ENCODE measurements at regions not wholly inside any gene's neighbourhood (a gene's known extent, or its start where the extent isn't known, plus 50 kb on each side); places are given as distances from the start of the nearest gene placed in this dataset.

DNA sequence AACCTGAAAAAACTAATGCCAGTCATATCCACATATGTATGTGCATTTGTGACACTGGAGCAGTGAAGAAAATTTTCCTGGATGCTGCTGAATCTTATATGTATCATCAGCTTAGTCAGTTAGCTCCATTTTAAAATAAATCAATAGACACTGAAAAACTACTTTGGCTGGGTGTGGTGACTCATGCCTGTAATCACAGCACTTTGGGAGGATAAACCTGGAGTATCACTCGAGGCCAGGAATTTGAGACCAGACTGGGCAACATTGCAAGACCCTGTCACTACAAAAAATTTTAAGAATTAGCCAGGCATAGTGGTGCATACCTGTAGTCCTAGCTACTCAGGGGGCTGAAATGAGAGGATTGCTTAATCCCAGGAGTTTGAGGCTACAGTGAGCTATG is 511.0 kb upstream of the TLE4 start:
- FAIRE-seq (no peak), DNase-seq (ENCODE audit: low read depth in 1 of 2, low spot score in 2 of 2) (no peak)
- Histone ChIP-seq H2BK120ac (replicated peaks; ENCODE audit: low read depth, low read length) (no peak overlapping the region), H3K27me3 (replicated peaks in 1 of 4; ENCODE audit: control insufficient read depth in 3 of 4, extremely low read depth in 1 of 4, insufficient read depth in 3 of 4, low read length in 3 of 4) (no peaks in the 10 kb centered on the region), H3K79me2 (ENCODE audit: control insufficient read depth in 1 of 2, insufficient read depth in 2 of 2, low read length in 2 of 2) (no peaks in the 10 kb centered on the region), H3K4ac (replicated peaks; ENCODE audit: insufficient read length, low read depth, low read length) (no peak overlapping the region), H4K5ac (ENCODE audit: insufficient read length, low read depth, low read length) (no peak overlapping the region), H4K91ac (replicated peaks; ENCODE audit: insufficient read length, low read length) (no peak overlapping the region), H3K9me3 (ENCODE audit: insufficient read depth in 2 of 2, low read depth in 1 of 2, low read length in 1 of 2) (no peaks in the 10 kb centered on the region), H3K23me2 (ENCODE audit: low read depth, low read length) (no peaks in the 10 kb centered on the region), H3K9ac (replicated peaks in 1 of 4; ENCODE audit: extremely low read depth in 1 of 4, low read depth in 3 of 4, low read length in 3 of 4) (no peak overlapping the region), H2BK15ac (ENCODE audit: low read length) (no peak overlapping the region), H3K4me2 (ENCODE audit: insufficient read depth in 1 of 2, low read depth in 2 of 2, low read length in 2 of 2) (no peak overlapping the region), H3K4me1 (replicated peaks in 1 of 4; ENCODE audit: control insufficient read depth in 3 of 4, insufficient read depth in 4 of 4, low read length in 3 of 4) (no peaks in the 10 kb centered on the region), H3K56ac (replicated peaks; ENCODE audit: insufficient read length, low read depth, low read length) (no peak overlapping the region), H3K23ac (ENCODE audit: insufficient read length) (no peak overlapping the region), H2BK12ac (ENCODE audit: low read depth, low read length) (no peak overlapping the region), H4K8ac (ENCODE audit: extremely low read depth, insufficient read depth, low read length) (no peak overlapping the region), H2BK20ac (ENCODE audit: low read length) (no peak overlapping the region), H3K79me1 (ENCODE audit: low read depth, low read length) (no peaks in the 10 kb centered on the region), H2AK5ac (ENCODE audit: low read depth, low read length) (no peak overlapping the region), H2BK5ac (ENCODE audit: low read depth, low read length) (no peak overlapping the region), H4K20me1 (replicated peaks in 1 of 2; ENCODE audit: control insufficient read depth in 1 of 2, insufficient read depth in 2 of 2, low read length in 2 of 2) (peaks cover 0 to 2% of the 10 kb centered on the region in 2 experiments), H3K18ac (ENCODE audit: extremely low read depth, low read length) (no peak overlapping the region), H3K27ac (ENCODE audit: low read depth, low read length) (no peak overlapping the region), H3K4me3 (ENCODE audit: extremely low read depth in 1 of 4, insufficient read depth in 2 of 4, low read depth in 3 of 4, low read length in 4 of 4) (no peak overlapping the region), H3K36me3 (ENCODE audit: control insufficient read depth in 2 of 4, insufficient read depth in 4 of 4, low read length in 3 of 4) (no peaks in the 10 kb centered on the region), H2AFZ (ENCODE audit: low read length) (no peak overlapping the region), H3K14ac (ENCODE audit: insufficient read length) (no peak overlapping the region)
- 10% methylated on average over 1 of the region's 1 CpG; no CpG with 5 or more reads in 1 of the 2 experiments for WGBS, 2 experiments (ENCODE audit: extremely low coverage in 1 of 2, insufficient coverage in 1 of 2, insufficient read length in 1 of 2, insufficient replicate concordance in 2 of 2, low coverage in 1 of 2, low lambda C conversion rate in 2 of 2, missing lambda C conversion rate in 1 of 2)
- ChIA-PET POLR2A (ENCODE audit: partially characterized antibody) (interaction anchor here (1.4 kb wide), 1 partner anchor 68 kb away, joined by 3 read pairs; no protein-coding TSS in a partner anchor), CTCF (ENCODE audit: partially characterized antibody) (interaction anchor here (1.7 kb wide), 1 partner anchor 173 kb away, joined by 3 read pairs; no protein-coding TSS in a partner anchor)
- TF ChIP-seq EP300 (IDR thresholded peaks at IDR 0.05; ENCODE audit: borderline replicate concordance in 1 of 2, low read depth in 2 of 2, low read length in 2 of 2) (no peak), SIRT6 (IDR thresholded peaks at IDR 0.05; ENCODE audit: low read length) (no peak), CHD1 (IDR thresholded peaks at IDR 0.05; ENCODE audit: low read depth, low read length) (no peak), SP4 (IDR thresholded peaks at IDR 0.05; ENCODE audit: low read length) (no peak), TEAD4 (IDR thresholded peaks at IDR 0.05; ENCODE audit: low read depth, low read length) (no peak), BCL11A (IDR thresholded peaks at IDR 0.05; ENCODE audit: low read depth in 2 of 2, low read length in 2 of 2) (no peak), POU5F1 (IDR thresholded peaks at IDR 0.05; ENCODE audit: low read depth, low read length) (no peak), SUZ12 (IDR thresholded peaks at IDR 0.05; ENCODE audit: low read length) (no peak), TAF1 (IDR thresholded peaks at IDR 0.05; ENCODE audit: low read depth, low read length) (no peak), EZH2 (IDR thresholded peaks at IDR 0.05; ENCODE audit: low read depth, low read length, severe bottlenecking) (no peak), NRF1 (IDR thresholded peaks at IDR 0.05; ENCODE audit: low read depth, low read length) (no peak), HDAC6 (IDR thresholded peaks at IDR 0.05; ENCODE audit: low read depth, low read length) (no peak), RXRA (IDR thresholded peaks at IDR 0.05; ENCODE audit: insufficient read depth, low read depth, low read length) (no peak), TBP (IDR thresholded peaks at IDR 0.05; ENCODE audit: low read depth, low read length) (no peak)
- TF ChIP-seq, protein P1, sequence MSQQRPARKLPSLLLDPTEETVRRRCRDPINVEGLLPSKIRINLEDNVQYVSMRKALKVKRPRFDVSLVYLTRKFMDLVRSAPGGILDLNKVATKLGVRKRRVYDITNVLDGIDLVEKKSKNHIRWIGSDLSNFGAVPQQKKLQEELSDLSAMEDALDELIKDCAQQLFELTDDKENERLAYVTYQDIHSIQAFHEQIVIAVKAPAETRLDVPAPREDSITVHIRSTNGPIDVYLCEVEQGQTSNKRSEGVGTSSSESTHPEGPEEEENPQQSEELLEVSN (IDR thresholded peaks at IDR 0.05): no peak
